Tibial nerve (tissue), 4 donors: ENCODE measurements at regions not wholly inside any gene's neighbourhood (a gene's known extent, or its start where the extent isn't known, plus 50 kb on each side); places are given as distances from the start of the nearest gene placed in this dataset.

ENCODE experiments used
- CTCF ChIP-seq, 5 experiments: fragments of 200-600 bp in 3 of 5; fragments of 450-650 bp in 2 of 5; sonication (generic) in 3 of 5; IDR thresholded peaks; one replicate each; pipeline ENCODE4 v1.5.1; 2016 to 2019; ENCODE audit warnings: antibody characterized with exemption in 5 of 5, mild to moderate bottlenecking in 3 of 5, moderate library complexity in 2 of 5
- EP300 ChIP-seq, 2 donors: sonication (generic); formaldehyde crosslinking; IDR thresholded peaks; one replicate each; pipeline ENCODE4 v1.6.1; 2017; ENCODE audit warnings: antibody characterized with exemption in 2 of 2, mild to moderate bottlenecking in 1 of 2
- POLR2A ChIP-seq, 2 donors: fragments of 450-650 bp; IDR thresholded peaks; one replicate each; pipeline ENCODE4 v1.6.1; 2017; ENCODE audit warnings: antibody characterized with exemption in 2 of 2, mild to moderate bottlenecking in 2 of 2, moderate library complexity in 2 of 2

DNA sequence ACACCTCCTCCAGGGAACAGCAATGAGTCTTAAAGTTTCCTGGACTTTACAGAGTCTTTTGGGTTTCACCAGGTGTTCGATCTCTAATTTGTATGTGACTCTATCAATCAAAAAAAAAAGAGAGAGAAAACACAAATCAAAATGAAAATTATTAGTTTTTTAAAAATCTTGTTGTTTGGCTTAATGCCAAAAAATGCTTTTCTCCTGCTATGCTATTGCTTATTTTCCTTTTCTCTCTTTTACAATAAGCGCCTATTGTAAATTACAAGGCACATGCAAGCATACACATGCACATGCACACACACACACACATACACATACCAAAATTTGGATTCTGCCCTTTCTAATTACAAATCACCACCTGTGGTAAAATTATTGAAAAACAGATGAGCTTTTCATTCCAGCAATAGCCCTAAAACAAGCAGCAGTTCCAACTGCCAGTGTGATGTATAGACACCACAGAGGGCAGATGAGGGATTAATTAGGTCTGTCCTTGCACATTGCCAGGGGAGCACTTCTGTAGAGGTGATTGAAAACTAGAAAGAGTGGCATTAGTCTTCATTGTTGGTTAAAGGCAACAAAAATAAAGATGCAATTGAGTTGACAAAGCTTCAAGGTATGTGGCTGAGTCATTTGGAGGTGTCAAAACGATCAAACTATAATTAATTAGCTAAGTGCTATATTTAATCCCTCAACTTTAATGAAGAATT, 631.7 kb downstream of the TFAP2B start:
- TF ChIP-seq CTCF (IDR thresholded peaks at IDR 0.05) (no peak), POLR2A (IDR thresholded peaks at IDR 0.05) (no peak), EP300 (IDR thresholded peaks at IDR 0.05) (no peak)
